Thyroid gland (tissue), 4 donors: ENCODE measurements at regions not wholly inside any gene's neighbourhood (a gene's known extent, or its start where the extent isn't known, plus 50 kb on each side); places are given as distances from the start of the nearest gene placed in this dataset.

Experiments used
- DNase-seq, 2 donors: peaks; one replicate each; pipeline ENCODE4 v3.0.0-alpha.2; 2019
- H3K27ac ChIP-seq, 3 donors: fragments of 200-600 bp; sonication (generic); 1 replicate in 2 of 3; 2 replicates in 1 of 3; pipeline ENCODE4 v1.5.1; 2016 to 2019; ENCODE audit warnings: mild to moderate bottlenecking in 1 of 3, moderate library complexity in 1 of 3
- H3K27me3 ChIP-seq: fragments of 200-600 bp; sonication (generic); one replicate; pipeline ENCODE4 v1.5.1; 2019
- H3K36me3 ChIP-seq, 2 donors: fragments of 200-600 bp; sonication (generic); one replicate each; pipeline ENCODE4 v1.5.1; 2016 to 2019
- H3K4me1 ChIP-seq, 2 donors: fragments of 200-600 bp; sonication (generic); one replicate each; pipeline ENCODE4 v1.5.1; 2017 to 2019
- H3K4me3 ChIP-seq, 3 donors: fragments of 200-600 bp; sonication (generic); replicated peaks in 1 of 3; 1 replicate in 2 of 3; 2 replicates in 1 of 3; pipeline ENCODE4 v1.5.1; 2016; ENCODE audit warnings: mild to moderate bottlenecking in 1 of 3
- H3K9me3 ChIP-seq: fragments of 200-600 bp; sonication (generic); one replicate; pipeline ENCODE4 v1.5.1; 2017
- POLR2A ChIP-seq, 2 donors: fragments of 450-650 bp; IDR thresholded peaks; one replicate each; pipeline ENCODE4 v1.6.1; 2017; ENCODE audit warnings: antibody characterized with exemption in 2 of 2, mild to moderate bottlenecking in 2 of 2, moderate library complexity in 1 of 2
- WGBS, 2 donors: methylation state at CpG; one replicate each; pipeline ENCODE4 v1.1.5; 2017; 5-methylcytosine and 5-hydroxymethylcytosine counted together
- intact Hi-C: fragments of 100-400 bp; cut with DNase I; formaldehyde crosslinking; loops from one replicate; pipeline ENCODE4 v1.15.1; 2023
- TF ChIP-seq, protein P1 (sequence below), 6 experiments: fragments of 200-600 bp in 3 of 6; fragments of 450-650 bp in 3 of 6; sonication (generic) in 3 of 6; IDR thresholded peaks; one replicate each; pipeline ENCODE4 v1.5.1; 2016 to 2019; ENCODE audit warnings: antibody characterized with exemption in 6 of 6, mild to moderate bottlenecking in 2 of 6, inconsistent platforms in 1 of 6, moderate library complexity in 1 of 6

DNA sequence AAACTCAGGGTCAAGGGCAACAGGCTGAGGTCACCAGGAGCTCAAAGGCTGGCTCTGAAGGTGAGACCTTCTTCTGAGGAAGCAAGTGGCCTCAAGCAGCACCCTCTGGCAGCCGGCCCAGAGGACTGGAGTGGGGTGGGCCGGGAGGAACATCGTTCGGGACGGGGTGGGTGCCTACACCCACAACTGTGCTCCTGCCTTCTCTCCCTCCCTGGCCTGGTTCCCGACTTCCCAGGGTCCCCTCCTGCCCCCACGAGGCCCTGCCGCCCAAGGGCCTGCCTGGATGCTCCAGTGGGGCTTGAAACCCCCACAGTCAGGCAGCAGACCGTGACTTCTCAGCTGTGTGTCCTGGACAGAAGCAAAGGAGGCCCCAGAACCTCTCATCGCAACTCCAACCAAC lies 195.7 kb downstream of the IGLL1 start:
- no peaks in the 10 kb centered on the region for H3K36me3 ChIP-seq
- H3K4me1 ChIP-seq: peaks cover 7 to 17% of the 10 kb centered on the region in 2 donors
- DNase-seq: peak; percentile 51 to 69
- no peak overlapping the region for H3K4me3 ChIP-seq
- no peaks in the 10 kb centered on the region for H3K27me3 ChIP-seq
- TF ChIP-seq POLR2A (IDR thresholded peaks at IDR 0.05): no peak
- TF ChIP-seq, protein P1, sequence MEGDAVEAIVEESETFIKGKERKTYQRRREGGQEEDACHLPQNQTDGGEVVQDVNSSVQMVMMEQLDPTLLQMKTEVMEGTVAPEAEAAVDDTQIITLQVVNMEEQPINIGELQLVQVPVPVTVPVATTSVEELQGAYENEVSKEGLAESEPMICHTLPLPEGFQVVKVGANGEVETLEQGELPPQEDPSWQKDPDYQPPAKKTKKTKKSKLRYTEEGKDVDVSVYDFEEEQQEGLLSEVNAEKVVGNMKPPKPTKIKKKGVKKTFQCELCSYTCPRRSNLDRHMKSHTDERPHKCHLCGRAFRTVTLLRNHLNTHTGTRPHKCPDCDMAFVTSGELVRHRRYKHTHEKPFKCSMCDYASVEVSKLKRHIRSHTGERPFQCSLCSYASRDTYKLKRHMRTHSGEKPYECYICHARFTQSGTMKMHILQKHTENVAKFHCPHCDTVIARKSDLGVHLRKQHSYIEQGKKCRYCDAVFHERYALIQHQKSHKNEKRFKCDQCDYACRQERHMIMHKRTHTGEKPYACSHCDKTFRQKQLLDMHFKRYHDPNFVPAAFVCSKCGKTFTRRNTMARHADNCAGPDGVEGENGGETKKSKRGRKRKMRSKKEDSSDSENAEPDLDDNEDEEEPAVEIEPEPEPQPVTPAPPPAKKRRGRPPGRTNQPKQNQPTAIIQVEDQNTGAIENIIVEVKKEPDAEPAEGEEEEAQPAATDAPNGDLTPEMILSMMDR (IDR thresholded peaks at IDR 0.05): no peak
- H3K9me3 ChIP-seq: no peaks in the 10 kb centered on the region
- intact Hi-C loops: loop anchor here (2.0 to 5.0 kb wide), 2 partner anchors 62 to 208 kb away; no protein-coding TSS in a partner anchor
- 25 to 43% methylated on average over 5 of the region's 10 CpGs for WGBS, 2 donors
- no peak overlapping the region for H3K27ac ChIP-seq

- WGBS, 2 donors: 49 to 57% methylated on average over 13 to 17 of the region's 23 CpGs
- Histone ChIP-seq H3K36me3 (no peaks in the 10 kb centered on the region), H3K4me1 (peaks cover 7 to 17% of the 10 kb centered on the region in 2 donors), H3K27ac (no peak overlapping the region), H3K27me3 (no peaks in the 10 kb centered on the region), H3K9me3 (no peaks in the 10 kb centered on the region), H3K4me3 (no peak overlapping the region)
- intact Hi-C loops: loop anchor here (2.0 to 5.0 kb wide), 2 partner anchors 61 to 207 kb away; no protein-coding TSS in a partner anchor
- DNase-seq: peak; percentile 40 to 47
- no peak for TF ChIP-seq POLR2A (IDR thresholded peaks at IDR 0.05)
- TF ChIP-seq, protein P1 (IDR thresholded peaks at IDR 0.05): no peak
Measured at GRCh38 chr22:23383491-23384361, 196.4 kb downstream of the IGLL1 start.

DNA sequence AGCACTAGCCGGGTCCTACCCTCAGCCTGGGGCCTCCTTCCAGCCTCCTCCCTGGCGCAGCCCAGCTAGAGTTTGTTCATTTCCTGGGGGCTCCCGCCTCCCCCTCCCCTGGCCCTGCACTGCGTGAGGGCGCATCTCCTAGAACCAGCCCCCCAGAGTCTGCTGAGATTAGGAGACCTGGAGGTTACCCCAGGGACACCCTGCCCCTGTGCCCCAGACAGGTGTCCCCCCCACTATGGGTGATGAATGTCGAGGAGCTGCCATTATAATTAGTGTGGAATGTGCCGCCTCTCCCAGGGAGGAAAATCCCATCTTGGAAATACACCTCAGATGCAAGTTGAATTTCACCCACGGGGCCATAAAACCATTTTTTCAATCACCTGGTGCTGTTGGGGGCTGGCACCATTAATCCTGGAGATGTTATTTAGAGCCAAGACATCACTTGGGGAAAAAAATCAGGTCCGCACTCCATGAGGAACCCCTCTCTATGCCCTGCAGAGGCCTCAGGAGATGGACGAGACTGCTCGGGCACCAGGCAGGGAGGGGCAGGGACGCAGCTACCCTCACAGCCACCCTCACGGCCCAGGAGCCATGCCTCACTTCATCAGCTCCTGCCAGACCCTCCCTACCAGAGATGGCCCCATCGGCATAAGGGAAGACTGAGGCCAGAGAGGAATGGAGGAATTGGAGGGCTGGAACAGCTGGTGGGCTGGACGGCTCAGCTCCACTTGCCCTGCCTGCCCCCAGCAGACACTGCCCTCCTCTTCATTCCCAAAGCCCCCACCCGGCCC lies 197.5 kb downstream of the IGLL1 start:
- intact Hi-C loops: loop anchor here (5.0 kb wide), 1 partner anchor 60 kb away; no protein-coding TSS in a partner anchor
- H3K9me3 ChIP-seq: no peaks in the 10 kb centered on the region
- no peak for DNase-seq
- no peaks in the 10 kb centered on the region for H3K36me3 ChIP-seq
- H3K4me1 ChIP-seq: peaks cover 7 to 17% of the 10 kb centered on the region in 2 donors
- no peak overlapping the region for H3K27ac ChIP-seq
- TF ChIP-seq, protein P1 (IDR thresholded peaks at IDR 0.05): no peak
- no peak for TF ChIP-seq POLR2A (IDR thresholded peaks at IDR 0.05)
- WGBS, 2 donors: 79 to 89% methylated on average over 13 to 16 of the region's 16 CpGs
- H3K4me3 ChIP-seq: no peak overlapping the region
- no peaks in the 10 kb centered on the region for H3K27me3 ChIP-seq

- Histone ChIP-seq H3K4me3 (no peak overlapping the region), H3K9me3 (no peaks in the 10 kb centered on the region), H3K4me1 (peaks cover 7 to 17% of the 10 kb centered on the region in 2 donors), H3K36me3 (no peaks in the 10 kb centered on the region), H3K27me3 (no peaks in the 10 kb centered on the region), H3K27ac (no peak overlapping the region)
- intact Hi-C loops: loop anchor here (5.0 kb wide), 1 partner anchor 60 kb away; no protein-coding TSS in a partner anchor
- DNase-seq: no peak
- WGBS, 2 donors: 94 to 95% methylated on average over 9 to 12 of the region's 16 CpGs
- TF ChIP-seq POLR2A (IDR thresholded peaks at IDR 0.05): no peak
- TF ChIP-seq, protein P1 (IDR thresholded peaks at IDR 0.05): no peak
Measured at GRCh38 chr22:23381661-23382427, 198.2 kb downstream of the IGLL1 start.
